ENCODE measurements at regions not wholly inside any gene's neighbourhood (a gene's known extent, or its start where the extent isn't known, plus 50 kb on each side); places are given as distances from the start of the nearest gene placed in this dataset.
"Not testable (repeated sequence)": the region's sequence is repeated elsewhere in the genome, so short reads cannot be mapped to it uniquely, and the experiment has no call there.

DNA sequence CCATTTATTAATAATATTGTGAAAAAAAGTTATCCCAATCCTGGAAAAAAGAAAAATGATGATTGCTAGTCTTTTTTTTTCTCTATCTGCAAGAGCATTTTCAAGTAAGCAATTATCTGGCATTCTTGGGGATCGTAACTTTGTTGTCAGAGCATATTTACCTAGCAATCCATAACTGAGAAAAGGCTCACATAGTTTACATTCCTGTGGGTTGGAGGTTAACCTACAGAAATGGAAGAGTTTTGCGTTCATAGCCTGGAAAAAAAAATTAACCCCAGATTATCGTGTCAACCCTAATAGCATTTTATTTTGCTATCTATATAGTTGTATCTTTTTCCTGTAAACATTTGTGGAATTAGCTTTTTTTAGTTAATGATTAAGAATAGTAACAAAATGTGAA lies 292.3 kb downstream of the DAD1 start:
- no peak for DNase-seq (ENCODE audit: low spot score)

DNA sequence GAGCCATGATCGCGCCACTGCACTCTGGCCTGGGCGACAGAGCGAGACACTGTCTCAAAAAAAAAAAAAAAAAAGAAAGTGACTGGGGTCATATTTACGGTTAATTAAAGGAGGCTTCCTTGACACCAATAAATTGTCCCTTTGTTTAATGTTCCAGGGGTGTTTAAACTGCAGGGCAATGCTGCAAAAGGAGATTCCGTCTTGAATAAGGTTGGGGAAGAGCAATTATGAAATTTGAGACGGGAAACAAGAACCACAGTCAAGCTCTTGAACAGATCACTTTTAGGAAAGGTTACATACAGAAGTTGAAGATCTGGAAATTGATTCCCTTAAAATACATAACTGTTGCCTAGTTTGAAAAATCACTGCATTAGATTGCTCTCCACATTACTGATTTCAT lies 292.9 kb downstream of the DAD1 start:
- DNase-seq (ENCODE audit: low spot score) = no peak

DNA sequence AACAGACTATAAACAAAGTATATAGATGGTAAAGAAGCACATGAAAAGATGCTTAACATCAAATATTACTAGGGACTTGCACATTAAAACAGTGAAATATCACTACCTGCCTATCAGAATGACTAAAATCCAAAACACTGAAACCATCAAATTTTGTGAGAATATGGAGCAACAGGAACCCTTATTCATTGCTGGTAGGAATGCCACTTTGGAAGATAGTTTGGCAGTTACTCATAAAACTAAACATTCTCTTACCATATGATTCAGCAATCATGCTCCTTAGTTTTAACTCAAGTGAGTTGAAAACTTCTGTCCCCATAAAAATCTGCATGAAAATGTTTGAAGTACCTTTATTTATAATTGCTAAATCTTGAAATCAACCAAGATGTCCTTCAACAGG lies 297.6 kb downstream of the DAD1 start:
- no peak for DNase-seq (ENCODE audit: low spot score)

DNA sequence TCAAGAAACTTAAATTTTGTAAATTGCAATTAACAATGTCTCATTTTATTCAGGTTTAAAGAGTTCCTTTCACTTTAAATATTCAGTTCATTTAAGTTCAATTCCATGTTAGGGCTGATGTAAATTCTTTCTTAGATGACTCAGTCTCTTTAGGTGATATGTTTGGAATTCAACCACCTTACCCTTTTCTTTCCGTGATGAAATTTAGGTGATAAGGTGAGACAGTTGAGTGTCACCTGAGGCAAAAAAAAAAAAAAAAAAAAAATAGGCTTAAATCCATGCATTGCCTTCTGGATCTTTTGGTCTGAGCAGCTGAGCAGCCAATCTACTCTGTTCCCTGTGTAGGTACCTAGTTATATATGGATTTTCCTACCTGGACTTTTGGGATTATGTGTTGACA lies 299.5 kb downstream of the DAD1 start:
- no peak for DNase-seq (ENCODE audit: low spot score)

DNA sequence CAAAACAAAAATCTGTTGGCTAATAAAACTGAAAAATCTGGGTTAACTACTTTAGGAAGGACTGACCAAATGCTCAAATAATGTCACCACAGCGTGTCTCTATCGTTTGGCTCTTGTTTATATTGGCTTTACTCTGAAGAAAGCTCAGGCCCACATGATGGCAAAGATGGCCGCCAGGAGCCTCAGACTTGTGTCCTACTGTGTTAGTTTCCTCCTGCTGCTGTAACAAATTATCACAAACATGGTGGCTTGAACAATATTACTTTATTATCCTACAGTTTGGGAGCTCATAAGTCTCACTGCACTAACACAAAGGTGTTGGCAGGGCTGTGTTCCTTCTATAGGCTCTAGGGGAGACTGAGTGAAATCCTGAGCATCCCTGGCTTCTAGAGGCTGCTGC lies 303.0 kb downstream of the DAD1 start:
- DNase-seq (ENCODE audit: low spot score) = no peak

DNA sequence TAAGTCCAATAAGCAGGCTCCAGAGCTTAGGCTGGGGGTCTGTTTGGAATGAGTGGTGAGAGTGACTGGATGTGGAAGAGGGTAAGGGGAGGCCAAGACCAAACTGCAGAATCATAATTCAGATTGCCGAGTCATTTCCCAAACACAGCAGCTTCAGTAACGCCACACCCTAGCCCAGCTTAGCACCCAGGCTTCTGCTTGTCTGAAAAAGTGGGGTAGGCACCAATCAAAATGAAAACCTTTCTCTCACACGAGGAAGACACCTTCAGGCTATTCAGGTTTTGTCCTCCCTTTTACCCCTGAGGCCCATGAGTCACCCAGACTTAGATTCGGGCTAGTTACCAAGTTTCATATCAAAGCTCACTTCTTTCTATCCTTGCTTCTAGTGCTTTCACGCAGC lies 306.1 kb downstream of the DAD1 start:
- DNase-seq (ENCODE audit: low spot score) = no peak

DNA sequence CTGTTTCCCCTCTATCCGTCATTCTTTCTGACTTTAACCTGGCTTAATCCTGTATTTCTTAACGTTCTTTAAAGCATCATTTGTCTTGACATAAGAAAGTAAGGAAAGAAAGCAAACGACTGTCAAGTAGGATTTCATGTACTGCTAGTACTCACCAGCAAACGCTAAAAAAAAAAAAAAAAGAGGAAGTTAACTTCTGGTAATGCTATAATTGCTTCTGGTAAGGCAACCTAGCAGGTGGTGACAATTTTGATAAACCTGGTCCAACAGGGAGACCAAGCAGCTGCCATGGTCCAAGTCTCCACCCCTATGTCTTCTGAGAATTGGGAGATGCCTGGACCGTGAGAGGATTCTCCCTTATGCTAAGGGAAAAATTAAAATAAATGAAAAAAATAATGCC lies 306.6 kb downstream of the DAD1 start:
- DNase-seq (ENCODE audit: low spot score) = no peak

DNA sequence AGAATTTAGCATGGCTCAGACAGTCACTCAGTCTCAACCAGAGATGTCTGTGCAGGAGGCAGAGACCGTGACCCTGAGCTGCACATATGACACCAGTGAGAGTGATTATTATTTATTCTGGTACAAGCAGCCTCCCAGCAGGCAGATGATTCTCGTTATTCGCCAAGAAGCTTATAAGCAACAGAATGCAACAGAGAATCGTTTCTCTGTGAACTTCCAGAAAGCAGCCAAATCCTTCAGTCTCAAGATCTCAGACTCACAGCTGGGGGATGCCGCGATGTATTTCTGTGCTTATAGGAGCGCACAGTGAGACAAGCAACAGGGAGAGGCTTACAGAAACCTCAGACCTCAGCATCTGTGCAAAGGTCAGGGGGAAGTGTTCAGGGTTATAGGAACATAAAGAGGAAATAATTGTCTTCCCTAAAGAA lies 307.6 kb downstream of the DAD1 start:
- DNase-seq (ENCODE audit: low spot score) = not testable (repeated sequence)

DNA sequence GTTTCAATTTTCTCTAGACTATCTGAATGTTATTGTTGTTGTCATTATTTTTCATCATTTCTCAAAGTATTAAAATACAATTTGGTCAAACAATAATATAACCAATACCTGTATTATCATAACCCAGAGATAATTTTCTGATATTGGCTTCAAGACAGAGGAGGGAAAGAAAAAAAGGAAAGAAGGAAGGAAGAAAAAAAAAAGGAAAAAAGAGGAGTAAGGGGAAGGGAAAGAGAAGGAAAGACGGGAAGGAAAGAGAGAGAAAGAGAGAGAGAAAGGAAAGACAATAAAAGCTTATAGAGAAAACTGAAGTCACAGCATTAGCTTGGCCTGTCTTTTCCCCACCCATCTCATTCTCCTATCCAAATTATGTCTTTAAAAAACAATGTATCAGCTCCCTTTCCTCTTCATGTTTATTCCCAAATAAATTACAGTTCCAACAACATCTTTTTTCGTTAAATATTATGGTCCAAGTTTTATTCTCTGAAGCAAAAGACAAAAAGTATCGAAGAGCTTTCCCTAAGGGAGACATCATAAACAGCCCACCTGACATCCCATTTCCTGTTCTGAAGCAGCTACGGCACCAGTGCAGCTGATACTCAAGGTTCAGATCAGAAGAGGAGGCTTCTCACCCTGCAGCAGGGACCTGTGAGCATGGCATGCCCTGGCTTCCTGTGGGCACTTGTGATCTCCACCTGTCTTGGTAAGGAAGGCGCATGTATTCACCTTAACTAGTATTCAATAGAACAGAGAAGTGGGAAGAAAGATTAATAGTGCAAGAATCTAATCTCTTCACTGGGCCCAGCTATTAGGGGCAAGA lies 308.3 kb downstream of the DAD1 start:
- no peak for DNase-seq (ENCODE audit: low spot score)

DNA sequence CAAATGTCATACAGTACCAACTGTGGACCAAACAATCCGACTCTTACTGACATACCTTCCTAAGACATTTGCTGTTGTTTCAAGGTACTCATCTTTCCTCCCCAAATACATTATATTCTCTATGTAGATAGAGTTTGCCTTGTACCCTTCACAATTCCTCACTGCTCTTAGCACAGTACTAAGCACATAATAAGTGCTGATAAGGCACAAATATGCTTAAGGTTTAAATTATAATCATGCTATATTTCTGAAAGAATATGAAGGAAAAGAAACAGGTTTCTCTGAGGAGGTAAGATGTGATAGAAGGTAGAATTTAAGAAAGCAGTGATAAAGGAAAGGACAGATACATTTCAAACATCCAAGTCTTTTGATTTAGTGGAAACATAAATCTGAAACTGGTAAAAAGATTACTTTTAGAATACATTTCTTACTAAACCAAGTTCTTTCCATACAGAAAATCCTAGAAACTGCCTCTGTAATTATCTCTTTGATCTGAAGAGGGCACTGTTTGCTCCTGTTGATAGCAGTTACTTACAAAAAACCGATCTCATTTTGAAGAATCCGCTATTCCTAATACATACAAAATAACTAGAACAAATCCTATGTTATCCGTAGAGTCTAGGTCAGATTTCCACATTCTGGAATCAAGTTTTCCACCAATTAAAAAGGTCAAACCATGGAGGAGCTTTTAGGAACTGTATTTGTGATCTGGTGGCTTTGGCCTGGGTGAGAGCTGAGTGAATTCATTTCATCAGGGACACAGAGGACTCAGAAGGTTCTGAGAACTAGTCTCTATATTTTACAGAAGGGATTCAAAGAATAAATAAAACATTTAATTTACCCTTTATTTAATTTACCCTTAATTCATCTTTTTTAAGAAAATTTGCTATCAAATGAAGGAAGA lies 311.9 kb downstream of the DAD1 start:
- no peak for DNase-seq (ENCODE audit: low spot score)

DNA sequence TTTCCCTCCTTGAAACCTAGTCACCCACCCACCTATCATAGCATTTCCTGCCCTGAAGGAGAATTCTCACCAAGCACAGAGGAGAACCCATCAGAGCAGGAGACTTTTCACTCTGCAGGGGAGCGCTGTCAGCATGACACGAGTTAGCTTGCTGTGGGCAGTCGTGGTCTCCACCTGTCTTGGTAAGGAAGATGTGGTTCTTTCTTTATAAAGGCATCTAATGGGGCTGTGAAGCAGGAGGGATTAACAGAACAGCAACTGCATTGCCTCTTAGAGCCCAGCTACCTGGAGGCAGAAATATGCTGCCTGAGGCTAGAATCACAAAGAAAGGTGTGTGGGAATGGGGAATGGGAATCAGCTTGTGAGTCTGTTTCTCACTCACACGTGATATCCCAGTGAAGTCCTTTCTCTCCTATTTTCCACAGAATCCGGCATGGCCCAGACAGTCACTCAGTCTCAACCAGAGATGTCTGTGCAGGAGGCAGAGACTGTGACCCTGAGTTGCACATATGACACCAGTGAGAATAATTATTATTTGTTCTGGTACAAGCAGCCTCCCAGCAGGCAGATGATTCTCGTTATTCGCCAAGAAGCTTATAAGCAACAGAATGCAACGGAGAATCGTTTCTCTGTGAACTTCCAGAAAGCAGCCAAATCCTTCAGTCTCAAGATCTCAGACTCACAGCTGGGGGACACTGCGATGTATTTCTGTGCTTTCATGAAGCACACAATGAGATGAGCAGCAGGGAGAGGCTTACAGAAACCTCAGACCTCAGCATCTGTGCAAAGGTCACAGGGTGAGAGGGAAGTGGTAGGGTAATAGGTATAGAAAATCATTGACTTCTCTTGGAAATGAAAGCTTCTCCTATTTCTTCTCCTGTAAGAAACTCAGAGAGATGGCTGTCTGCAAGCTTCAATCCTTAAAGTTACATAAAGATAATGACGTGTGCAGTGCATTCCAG lies 316.9 kb downstream of the DAD1 start:
- DNase-seq (ENCODE audit: low spot score) = no peak

DNA sequence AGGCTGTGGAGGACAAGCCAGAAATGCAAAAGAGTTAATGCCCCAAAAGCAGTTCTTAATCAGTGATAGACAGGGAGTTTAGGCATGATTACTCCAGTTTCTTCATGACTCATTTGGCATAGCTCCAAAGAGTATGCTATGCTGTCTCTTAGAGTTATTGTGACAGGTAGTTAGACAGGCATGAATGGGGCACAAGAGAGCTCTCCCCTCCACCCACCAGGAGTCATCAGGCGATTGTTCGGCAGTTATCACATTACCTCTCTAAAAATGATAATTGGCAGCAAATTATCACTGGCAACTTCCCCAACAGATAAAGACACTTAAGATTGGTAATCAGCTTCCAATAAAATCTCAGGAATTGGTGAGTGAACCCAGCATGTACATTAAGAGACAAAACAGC lies 320.1 kb downstream of the DAD1 start:
- DNase-seq (ENCODE audit: low spot score) = no peak

DNA sequence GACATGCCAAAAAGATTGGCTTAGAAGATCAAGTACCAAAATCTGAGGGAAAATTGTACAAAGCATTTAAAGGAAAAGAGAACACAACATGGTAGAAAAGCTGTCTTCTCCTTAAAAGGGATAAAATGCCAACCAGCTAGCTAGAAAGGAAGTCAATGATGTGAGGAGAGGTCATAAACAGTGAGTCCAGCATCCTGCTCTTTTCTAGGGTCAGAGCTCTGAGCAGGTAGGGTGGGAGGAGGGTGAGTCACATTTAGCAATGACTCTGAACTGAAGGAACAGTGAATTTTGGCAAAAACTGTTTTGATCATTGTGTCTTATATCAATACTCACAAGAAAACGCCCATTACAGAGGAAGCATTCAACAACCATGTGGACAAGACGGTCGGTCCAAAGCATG lies 322.3 kb downstream of the DAD1 start:
- no peak for DNase-seq (ENCODE audit: low spot score)

DNA sequence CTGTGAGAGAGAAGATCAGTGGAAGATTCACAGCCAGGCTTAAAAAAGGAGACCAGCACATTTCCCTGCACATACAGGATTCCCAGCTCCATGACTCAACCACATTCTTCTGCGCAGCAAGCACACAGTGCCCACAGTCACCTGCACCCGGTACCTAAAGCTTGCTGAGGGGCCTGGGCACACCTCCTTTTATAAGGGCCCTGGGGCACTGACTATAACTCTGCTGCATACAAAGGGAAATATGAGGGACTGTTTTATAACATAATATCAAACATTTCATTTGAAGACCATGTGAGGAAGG lies 322.9 kb downstream of the DAD1 start:
- DNase-seq (ENCODE audit: low spot score) = no peak

DNA sequence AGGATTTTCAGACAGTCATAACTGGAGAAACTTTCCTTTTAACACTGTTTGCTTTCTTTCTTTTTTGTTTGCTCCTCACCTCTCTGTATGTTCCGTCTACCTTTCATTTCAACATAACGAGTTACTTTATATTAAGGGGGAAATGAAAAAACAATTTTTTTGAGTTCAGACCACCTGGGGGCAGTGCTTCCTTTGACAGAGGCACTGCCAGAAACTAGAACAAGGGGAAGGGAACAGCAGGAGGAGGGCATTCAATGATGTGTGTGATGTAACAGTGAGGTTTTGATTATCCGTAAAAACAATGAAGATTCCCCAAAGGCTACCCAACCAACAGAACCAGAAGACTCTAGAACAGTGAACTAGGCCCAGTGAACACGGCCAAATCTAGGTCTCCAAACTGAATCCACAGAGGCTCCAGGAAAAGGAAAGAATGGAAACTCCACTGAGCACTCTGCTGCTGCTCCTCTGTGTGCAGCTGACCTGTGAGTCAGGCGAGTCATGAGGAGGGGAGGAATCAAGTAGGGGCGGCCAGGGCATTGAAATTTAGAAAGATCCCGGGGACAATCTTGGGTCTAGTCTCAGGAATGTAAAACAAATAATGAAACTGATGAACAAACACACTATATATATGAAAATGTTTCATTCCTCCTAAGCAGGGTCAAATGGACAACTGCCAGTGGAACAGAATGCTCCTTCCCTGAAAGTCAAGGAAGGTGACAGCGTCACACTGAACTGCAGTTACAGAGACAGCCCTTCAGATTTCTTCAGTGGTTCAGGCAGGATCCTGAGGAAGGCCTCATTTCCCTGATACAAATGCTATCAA lies 323.5 kb downstream of the DAD1 start:
- DNase-seq (ENCODE audit: low spot score) = no peak

DNA sequence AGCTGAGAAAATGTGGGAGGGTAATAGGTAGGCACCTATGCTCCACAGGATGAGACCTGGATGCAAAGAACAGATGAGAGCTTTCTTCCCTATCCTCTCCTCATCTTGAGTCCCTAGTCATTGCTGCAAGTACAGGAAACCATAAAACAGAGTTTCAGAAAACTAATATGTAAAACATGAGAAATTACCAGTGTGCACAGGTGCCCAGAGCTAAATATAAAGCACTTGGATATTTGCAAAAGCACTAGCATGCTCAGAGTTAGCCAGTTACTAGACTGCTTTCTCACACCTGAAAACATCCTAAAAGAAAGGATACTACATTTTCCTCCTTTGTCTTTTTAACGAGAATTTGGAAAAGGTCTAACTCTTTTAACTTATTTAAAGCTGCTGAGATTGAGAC lies 324.3 kb downstream of the DAD1 start:
- no peak for DNase-seq (ENCODE audit: low spot score)

DNA sequence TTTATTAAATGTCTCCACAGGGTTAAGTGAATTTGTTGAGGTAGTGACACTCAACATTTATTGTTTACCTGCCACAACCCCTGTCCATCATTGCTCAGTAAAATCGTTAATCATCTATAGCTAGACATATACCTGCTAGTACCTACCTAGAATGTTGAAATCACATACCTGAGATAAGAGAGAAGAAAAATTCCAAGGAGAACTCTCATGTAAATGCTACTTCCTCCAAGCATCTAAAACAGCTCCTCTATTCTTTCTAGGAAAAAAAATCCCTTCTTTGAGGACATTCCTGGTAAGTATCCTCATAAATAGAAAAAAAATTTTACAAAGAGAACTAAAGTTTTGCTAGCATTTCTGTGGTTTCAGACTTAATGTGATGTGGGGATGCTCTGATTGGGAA lies 325.1 kb downstream of the DAD1 start:
- no peak for DNase-seq (ENCODE audit: low spot score)

DNA sequence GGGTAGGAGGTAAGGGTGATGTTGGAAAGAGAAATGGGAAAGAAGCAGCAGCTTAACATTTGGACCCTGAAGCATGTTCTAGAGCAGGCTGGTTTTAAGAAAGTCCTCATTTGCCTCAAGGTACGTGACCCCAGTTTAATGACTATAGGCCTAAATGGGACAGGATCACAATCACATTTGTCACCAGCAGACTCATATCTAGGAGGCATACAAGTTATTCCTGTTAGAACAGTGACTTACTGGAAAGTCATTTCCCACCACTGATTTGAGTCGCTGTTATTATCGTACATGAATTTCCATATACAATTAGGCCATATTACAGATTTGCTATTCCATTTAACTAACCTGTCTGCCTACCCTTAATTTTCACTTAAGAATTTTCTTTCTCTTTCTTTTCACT lies 326.1 kb downstream of the DAD1 start:
- no peak for DNase-seq (ENCODE audit: low spot score)

DNA sequence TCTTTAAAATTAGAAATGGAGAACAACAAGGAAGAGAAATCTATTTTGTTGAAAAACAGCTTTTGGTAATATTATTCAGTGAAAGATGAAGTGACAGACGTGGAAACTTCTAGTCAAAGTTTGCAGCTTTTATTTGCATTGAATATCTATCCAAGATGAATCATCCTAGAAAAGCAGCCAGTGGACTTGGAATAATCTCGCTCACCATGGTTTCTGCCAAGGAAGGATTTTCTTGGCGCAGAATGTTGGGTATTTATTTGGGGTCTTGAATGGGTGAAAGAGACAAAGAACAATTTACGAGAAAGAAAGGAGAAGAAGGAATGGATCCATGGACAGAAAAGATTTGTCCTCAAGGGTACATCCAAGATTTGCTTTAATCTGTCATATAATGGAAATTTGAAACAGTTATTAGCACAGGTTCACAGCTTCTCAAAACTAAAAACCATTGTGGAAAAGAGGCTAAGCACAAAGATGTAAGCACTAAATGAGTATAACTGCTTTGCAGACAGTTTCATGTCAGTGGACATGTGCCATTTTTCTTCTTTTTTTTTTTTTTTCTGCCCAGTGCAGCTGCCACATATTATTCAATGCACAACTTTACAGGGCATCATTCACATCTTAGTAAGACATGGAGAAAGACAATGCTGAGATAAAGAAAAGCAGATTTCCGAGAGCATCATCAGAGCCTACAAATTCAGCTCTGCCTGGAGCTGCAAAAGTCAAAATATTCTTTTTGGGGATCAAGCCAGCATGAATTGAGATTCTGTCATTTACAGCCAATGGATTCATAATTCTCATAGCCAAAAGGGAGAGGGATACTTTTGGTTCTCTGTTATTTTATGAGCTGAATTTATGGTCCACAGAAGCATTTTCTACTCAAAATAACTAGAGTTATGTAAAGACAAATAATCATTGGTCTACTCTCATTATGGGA lies 333.7 kb downstream of the DAD1 start:
- no peak for DNase-seq (ENCODE audit: low spot score)

DNA sequence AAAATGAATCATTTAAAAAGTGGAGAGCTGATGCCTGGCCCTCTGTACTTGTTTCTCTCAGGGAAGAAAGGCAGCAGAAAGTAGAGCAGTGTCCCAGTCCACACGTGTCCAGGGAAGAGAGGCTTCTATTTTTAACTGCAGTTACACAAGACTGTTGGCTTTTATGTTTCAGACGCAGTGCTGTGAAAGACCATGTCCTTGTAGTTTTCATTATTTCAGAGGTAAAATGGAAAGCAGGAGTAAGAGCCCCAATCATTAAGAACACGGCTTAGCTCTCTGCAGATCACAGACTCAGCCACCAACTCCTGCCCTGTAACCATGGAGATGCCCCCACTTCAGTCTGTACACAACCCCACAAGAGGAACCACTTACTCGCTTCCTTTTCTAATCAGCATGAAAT lies 336.3 kb downstream of the DAD1 start:
- DNase-seq (ENCODE audit: low spot score) = no peak

All from AG08396 (cell line).